Spleen (tissue), 11 donors: ENCODE measurements at regions not wholly inside any gene's neighbourhood (a gene's known extent, or its start where the extent isn't known, plus 50 kb on each side); places are given as distances from the start of the nearest gene placed in this dataset.
A peak's percentile ranks its signal among the peaks of the same experiment; 100 is the strongest.
"Not testable (repeated sequence)": the region's sequence is repeated elsewhere in the genome, so short reads cannot be mapped to it uniquely, and the experiment has no call there.

Experiments used
- DNase-seq: peaks from one replicate; pipeline ENCODE4 v3.0.0-alpha.2; 2020
- H3K27ac ChIP-seq, 8 donors: fragments of 200-600 bp; sonication (generic) in 7 of 8; 1 replicate in 4 of 8; 2 replicates in 4 of 8; pipeline versions ENCODE4 v1.5.0 to v1.8.0; 2016 to 2021; ENCODE audit warnings: inconsistent platforms in 4 of 8, mild to moderate bottlenecking in 4 of 8, moderate library complexity in 1 of 8
- H3K27me3 ChIP-seq, 7 donors: fragments of 200-600 bp; sonication (generic) in 6 of 7; replicated peaks in 1 of 7; 1 replicate in 4 of 7; 2 replicates in 3 of 7; pipeline versions ENCODE4 v1.5.0 to v1.8.0; 2016 to 2021; ENCODE audit warnings: inconsistent platforms in 3 of 7, mild to moderate bottlenecking in 1 of 7
- H3K36me3 ChIP-seq, 6 donors: fragments of 200-600 bp; sonication (generic) in 5 of 6; 1 replicate in 4 of 6; 2 replicates in 2 of 6; pipeline versions ENCODE4 v1.5.0 to v1.8.0; 2016 to 2021; ENCODE audit warnings: inconsistent platforms in 2 of 6
- H3K4me1 ChIP-seq, 6 donors: fragments of 200-600 bp; sonication (generic) in 5 of 6; 1 replicate in 3 of 6; 2 replicates in 3 of 6; pipeline versions ENCODE4 v1.5.0 to v1.8.0; 2016 to 2021; ENCODE audit warnings: inconsistent platforms in 3 of 6
- H3K4me3 ChIP-seq, 8 donors: fragments of 200-600 bp; sonication (generic) in 7 of 8; 1 replicate in 4 of 8; 2 replicates in 4 of 8; pipeline versions ENCODE4 v1.5.0 to v1.8.0; 2016 to 2021; ENCODE audit warnings: inconsistent platforms in 4 of 8, mild to moderate bottlenecking in 4 of 8, moderate library complexity in 2 of 8
- H3K9me3 ChIP-seq, 8 donors: fragments of 200-600 bp; sonication (generic) in 7 of 8; 1 replicate in 4 of 8; 2 replicates in 4 of 8; pipeline versions ENCODE4 v1.5.0 to v1.8.0; 2016 to 2021; ENCODE audit warnings: inconsistent platforms in 4 of 8
- CTCF ChIP-seq, 11 experiments: fragments of 200-600 bp in 7 of 11; fragments of 450-650 bp in 4 of 11; sonication (generic) in 4 of 11; IDR thresholded peaks in 8 of 11; conservative IDR thresholded peaks in 3 of 11; 1 replicate in 7 of 11; 2 replicates in 4 of 11; pipeline versions ENCODE4 v1.4.0 to v1.8.0; 2016 to 2021; ENCODE audit warnings: antibody characterized with exemption in 11 of 11, inconsistent platforms in 4 of 11, mild to moderate bottlenecking in 1 of 11
- POLR2A ChIP-seq, 3 donors: fragments of 450-650 bp; IDR thresholded peaks; one replicate each; pipeline ENCODE4 v1.5.1; 2017; ENCODE audit warnings: antibody characterized with exemption in 3 of 3, mild to moderate bottlenecking in 1 of 3
- POLR2AphosphoS5 ChIP-seq, 3 donors: sonication (generic); formaldehyde crosslinking; IDR thresholded peaks; one replicate each; pipeline ENCODE4 v1.5.1; 2017; ENCODE audit warnings: antibody characterized with exemption in 3 of 3
- WGBS, 5 donors: extraction: QIAGEN DNeasy Blood & Tissue Kit in 3 of 5; methylation state at CpG; one replicate each; pipeline versions ENCODE4 v1.1.5 to v1.1.7; 2013 to 2018; 5-methylcytosine and 5-hydroxymethylcytosine counted together
- intact Hi-C: fragments of 100-400 bp; cut with DNase I; formaldehyde crosslinking; loops from one replicate; pipeline ENCODE4 v1.15.0; 2023; ENCODE audit warnings: low total_unique reads
- donor health status: healthy with polysubstance abuse.
- donor health status: DM: no; HTN: no; CAD: no; lungs with moderate emphysema.
- donor health status: DM: no; HTN: no; CAD: no.
- donor health status: Bipolar disorder and iron deficiency.
- donor health status: healthy.
- donor health status: DM: no; HTN: no; CAD: no.
- donor health status: DM: yes; HTN: yes; CAD: no.

GRCh38 chr7:113763226-113763625, 155.6 kb downstream of the PPP1R3A start:
- H3K9me3 ChIP-seq = peaks cover 0 to 5% (median 0%) of the 10 kb centered on the region in 8 donors
- 55 to 63% (median 55%) methylated on average over 3 of the region's 3 CpGs for WGBS, 5 donors
- H3K27ac ChIP-seq = no peak overlapping the region
- no peaks in the 10 kb centered on the region for H3K36me3 ChIP-seq
- H3K27me3 ChIP-seq = no peaks in the 10 kb centered on the region
- H3K4me1 ChIP-seq = no peaks in the 10 kb centered on the region
- no peak overlapping the region for H3K4me3 ChIP-seq
- intact Hi-C loops = no loop called here
- TF ChIP-seq POLR2AphosphoS5 (IDR thresholded peaks at IDR 0.05) (no peak), CTCF (IDR thresholded peaks at IDR 0.05 in 8 of 11, conservative IDR thresholded peaks at IDR 0.05 in 3 of 11) (no peak), POLR2A (IDR thresholded peaks at IDR 0.05) (no peak)
- no peak for DNase-seq

GRCh38 chr7:113756250-113756649, 162.6 kb downstream of the PPP1R3A start:
- no peak for DNase-seq
- Histone ChIP-seq H3K27ac (no peak overlapping the region), H3K4me1 (no peaks in the 10 kb centered on the region), H3K36me3 (no peaks in the 10 kb centered on the region), H3K27me3 (no peaks in the 10 kb centered on the region), H3K4me3 (no peak overlapping the region), H3K9me3 (peaks cover 0 to 5% (median 0%) of the 10 kb centered on the region in 8 donors)
- TF ChIP-seq CTCF (IDR thresholded peaks at IDR 0.05 in 8 of 11, conservative IDR thresholded peaks at IDR 0.05 in 3 of 11) = no peak
- no peak for TF ChIP-seq POLR2AphosphoS5 (IDR thresholded peaks at IDR 0.05)
- no peak for TF ChIP-seq POLR2A (IDR thresholded peaks at IDR 0.05)
- intact Hi-C loops = no loop called here
- 86 to 97% (median 90%) methylated on average over 1 of the region's 1 CpG for WGBS, 5 donors

- intact Hi-C loops = no loop called here
These were observed 166.1 kb downstream of the PPP1R3A start for GRCh38 chr7:113752689-113753088.

GRCh38 chr7:113752289-113752688, 166.5 kb downstream of the PPP1R3A start:
- 47 to 56% (median 50%) methylated on average over 2 of the region's 2 CpGs for WGBS, 5 donors
- Histone ChIP-seq H3K36me3 (no peaks in the 10 kb centered on the region), H3K9me3 (peaks cover 0 to 6% (median 2%) of the 10 kb centered on the region in 8 donors), H3K4me1 (no peaks in the 10 kb centered on the region), H3K4me3 (no peak overlapping the region), H3K27me3 (no peaks in the 10 kb centered on the region), H3K27ac (no peak overlapping the region)
- TF ChIP-seq CTCF (IDR thresholded peaks at IDR 0.05 in 8 of 11, conservative IDR thresholded peaks at IDR 0.05 in 3 of 11) = no peak
- no peak for TF ChIP-seq POLR2AphosphoS5 (IDR thresholded peaks at IDR 0.05)
- TF ChIP-seq POLR2A (IDR thresholded peaks at IDR 0.05) = no peak
- intact Hi-C loops = no loop called here
- DNase-seq = no peak

More at GRCh38 chr7:113752689-113753088, 166.1 kb downstream of the PPP1R3A start:
- DNase-seq = no peak
- H3K9me3 ChIP-seq = peaks cover 0 to 6% (median 2%) of the 10 kb centered on the region in 8 donors
- H3K27ac ChIP-seq = no peak overlapping the region
- H3K4me1 ChIP-seq = no peaks in the 10 kb centered on the region
- no peaks in the 10 kb centered on the region for H3K36me3 ChIP-seq
- 73 to 84% (median 74%) methylated on average over 3 of the region's 3 CpGs for WGBS, 5 donors
- no peak overlapping the region for H3K4me3 ChIP-seq
- TF ChIP-seq POLR2A (IDR thresholded peaks at IDR 0.05) (no peak), POLR2AphosphoS5 (IDR thresholded peaks at IDR 0.05) (no peak)
- H3K27me3 ChIP-seq = no peaks in the 10 kb centered on the region

GRCh38 chr7:113751547-113751946, 167.3 kb downstream of the PPP1R3A start:
- TF ChIP-seq CTCF (IDR thresholded peaks at IDR 0.05 in 8 of 11, conservative IDR thresholded peaks at IDR 0.05 in 3 of 11) (no peak), POLR2A (IDR thresholded peaks at IDR 0.05) (no peak), POLR2AphosphoS5 (IDR thresholded peaks at IDR 0.05) (no peak)
- DNase-seq = no peak
- 69 to 81% (median 77%) methylated on average over 1 of the region's 1 CpG for WGBS, 5 donors
- intact Hi-C loops = no loop called here
- H3K36me3 ChIP-seq = no peaks in the 10 kb centered on the region
- H3K27ac ChIP-seq = no peak overlapping the region
- peaks cover 0 to 6% (median 2%) of the 10 kb centered on the region in 8 donors for H3K9me3 ChIP-seq
- no peak overlapping the region for H3K4me3 ChIP-seq
- no peaks in the 10 kb centered on the region for H3K4me1 ChIP-seq
- H3K27me3 ChIP-seq = no peaks in the 10 kb centered on the region

GRCh38 chr7:113748385-113748784, 170.4 kb downstream of the PPP1R3A start:
- H3K9me3 ChIP-seq, H3K4me3 ChIP-seq, DNase-seq, H3K36me3 ChIP-seq, H3K27me3 ChIP-seq, H3K4me1 ChIP-seq, intact Hi-C loops, H3K27ac ChIP-seq: not testable (repeated sequence)
- WGBS, 5 donors = 84 to 98% (median 89%) methylated on average over 4 to 5 of the region's 5 CpGs

- peaks cover 0 to 12% (median 4%) of the 10 kb centered on the region in 8 donors for H3K9me3 ChIP-seq
- 89 to 96% (median 96%) methylated on average over 32 to 33 of the region's 34 CpGs for WGBS, 5 donors
- intact Hi-C loops, H3K4me1 ChIP-seq, H3K36me3 ChIP-seq, H3K27ac ChIP-seq, H3K4me3 ChIP-seq, H3K27me3 ChIP-seq: not testable (repeated sequence)
- peak; percentile 60 for DNase-seq
These were observed 175.8 kb downstream of the PPP1R3A start for GRCh38 chr7:113742946-113743431.
